Activated naive CD4-positive, alpha-beta T cell treated with anti-CD3 and anti-CD28 coated beads, Interleukin-2, amount 10 ng/mL, durations not matched to agents 7 days and 5 days (primary cell): ENCODE measurements at regions not wholly inside any gene's neighbourhood (a gene's known extent, or its start where the extent isn't known, plus 50 kb on each side); places are given as distances from the start of the nearest gene placed in this dataset.

Source experiments
- CTCF ChIA-PET: fragments of 350-600 bp; sonication (Branson Sonifier 250); formaldehyde crosslinking; loops from one replicate; lab custom pipeline; 2021; ENCODE audit warnings: antibody characterized with exemption; lab: Charles Lee
- DNase-seq: peaks from one replicate; pipeline ENCODE4 v3.0.0-alpha.2; 2020
- H3K27ac Mint-ChIP-seq: one replicate; pipeline ENCODE4 v1.8.0; 2021; ENCODE audit warnings: mild to moderate bottlenecking, moderate library complexity, mixed read lengths
- H3K27me3 Mint-ChIP-seq: one replicate; pipeline ENCODE4 v1.8.0; 2021; ENCODE audit warnings: mild to moderate bottlenecking, mixed read lengths
- H3K36me3 Mint-ChIP-seq: one replicate; pipeline ENCODE4 v1.8.0; 2021; ENCODE audit warnings: mixed read lengths
- H3K4me1 Mint-ChIP-seq: one replicate; pipeline ENCODE4 v1.8.0; 2021; ENCODE audit warnings: mixed read lengths
- H3K4me3 Mint-ChIP-seq: one replicate; pipeline ENCODE4 v1.8.0; 2021; ENCODE audit warnings: mild to moderate bottlenecking, moderate library complexity, mixed read lengths
- H3K9me3 Mint-ChIP-seq: one replicate; pipeline ENCODE4 v1.8.0; 2021; ENCODE audit warnings: mixed read lengths

- Mint-ChIP-seq H3K27me3 (peaks cover 11% of the 10 kb centered on the region), H3K4me1 (no peaks in the 10 kb centered on the region), H3K9me3 (no peaks in the 10 kb centered on the region), H3K4me3 (no peak overlapping the region), H3K36me3 (no peaks in the 10 kb centered on the region), H3K27ac (no peak overlapping the region)
- no peak for DNase-seq
- CTCF ChIA-PET: no interaction called here
Measured at GRCh38 chr6:130742131-130742681, 85.0 kb upstream of the SMLR1 start.

- H3K27me3 Mint-ChIP-seq: peaks cover 7% of the 10 kb centered on the region
- no peaks in the 10 kb centered on the region for H3K4me1 Mint-ChIP-seq
- H3K4me3 Mint-ChIP-seq: no peak overlapping the region
- H3K9me3 Mint-ChIP-seq: no peaks in the 10 kb centered on the region
- CTCF ChIA-PET: no interaction called here
- no peaks in the 10 kb centered on the region for H3K36me3 Mint-ChIP-seq
- H3K27ac Mint-ChIP-seq: no peak overlapping the region
- DNase-seq: no peak
Measured at GRCh38 chr6:130743175-130743574, 84.0 kb upstream of the SMLR1 start.

GRCh38 chr6:130744576-130745366, 82.4 kb upstream of the SMLR1 start:
- Mint-ChIP-seq H3K4me3 (no peak overlapping the region), H3K9me3 (peaks cover 3% of the 10 kb centered on the region), H3K36me3 (no peaks in the 10 kb centered on the region), H3K27ac (no peak overlapping the region), H3K27me3 (peaks cover 15% of the 10 kb centered on the region), H3K4me1 (no peaks in the 10 kb centered on the region)
- no peak for DNase-seq
- CTCF ChIA-PET: no interaction called here

- Mint-ChIP-seq H3K27ac (no peak overlapping the region), H3K9me3 (peaks cover 6% of the 10 kb centered on the region), H3K36me3 (no peaks in the 10 kb centered on the region), H3K4me1 (no peaks in the 10 kb centered on the region), H3K4me3 (no peak overlapping the region), H3K27me3 (peaks cover 8% of the 10 kb centered on the region)
- DNase-seq: no peak
- CTCF ChIA-PET: no interaction called here
Measured at GRCh38 chr6:130748041-130748440, 79.2 kb upstream of the SMLR1 start.

- DNase-seq: no peak
- peaks cover 8% of the 10 kb centered on the region for H3K27me3 Mint-ChIP-seq
- H3K9me3 Mint-ChIP-seq: peaks cover 6% of the 10 kb centered on the region
- CTCF ChIA-PET: interaction anchor here (1.5 kb wide), 1 partner anchor 51 kb away, joined by 5 read pairs; no protein-coding TSS in a partner anchor
- no peaks in the 10 kb centered on the region for H3K36me3 Mint-ChIP-seq
- H3K27ac Mint-ChIP-seq: no peak overlapping the region
- no peaks in the 10 kb centered on the region for H3K4me1 Mint-ChIP-seq
- no peak overlapping the region for H3K4me3 Mint-ChIP-seq
Measured at GRCh38 chr6:130749402-130749801, 77.8 kb upstream of the SMLR1 start.

- CTCF ChIA-PET: no interaction called here
- no peak for DNase-seq
- Mint-ChIP-seq H3K36me3 (no peaks in the 10 kb centered on the region), H3K27ac (no peak overlapping the region), H3K27me3 (peaks cover 14% of the 10 kb centered on the region), H3K9me3 (peaks cover 6% of the 10 kb centered on the region), H3K4me1 (no peaks in the 10 kb centered on the region), H3K4me3 (no peak overlapping the region)
Measured at GRCh38 chr6:130752267-130752666, 74.9 kb upstream of the SMLR1 start.

DNA sequence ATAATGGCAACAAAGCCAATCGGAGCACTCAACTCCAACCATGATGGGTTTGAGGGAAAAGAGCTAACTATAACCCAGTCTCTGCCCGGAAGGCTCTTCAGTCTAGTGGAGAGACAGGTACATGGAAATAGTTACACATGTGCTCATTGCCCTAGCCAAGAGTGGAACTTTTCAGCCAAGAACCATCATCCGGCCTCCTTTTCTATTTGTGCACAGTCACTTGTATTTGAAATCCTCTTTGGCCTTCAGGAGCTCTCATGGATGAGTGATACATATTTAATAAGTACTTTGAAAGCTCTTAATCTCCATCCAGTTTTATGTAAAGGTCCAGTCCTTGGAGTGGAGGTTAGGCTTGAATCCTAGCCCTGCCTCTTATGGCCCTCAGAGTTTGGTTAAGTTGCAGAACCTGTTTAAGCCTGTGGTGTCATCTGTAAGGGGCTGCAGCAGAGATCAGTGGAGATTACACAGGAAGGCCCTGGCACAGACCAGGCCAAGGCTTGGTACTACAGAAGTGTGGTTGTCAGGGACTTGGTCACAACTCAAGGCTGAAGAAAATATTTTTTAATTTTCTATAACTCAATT, 72.3 kb upstream of the SMLR1 start:
- H3K27ac Mint-ChIP-seq: no peak overlapping the region
- H3K4me1 Mint-ChIP-seq: peaks cover 6% of the 10 kb centered on the region
- H3K4me3 Mint-ChIP-seq: no peak overlapping the region
- peaks cover 6% of the 10 kb centered on the region for H3K27me3 Mint-ChIP-seq
- no peaks in the 10 kb centered on the region for H3K36me3 Mint-ChIP-seq
- H3K9me3 Mint-ChIP-seq: peaks cover 3% of the 10 kb centered on the region
- no peak for DNase-seq
- CTCF ChIA-PET: no interaction called here

DNA sequence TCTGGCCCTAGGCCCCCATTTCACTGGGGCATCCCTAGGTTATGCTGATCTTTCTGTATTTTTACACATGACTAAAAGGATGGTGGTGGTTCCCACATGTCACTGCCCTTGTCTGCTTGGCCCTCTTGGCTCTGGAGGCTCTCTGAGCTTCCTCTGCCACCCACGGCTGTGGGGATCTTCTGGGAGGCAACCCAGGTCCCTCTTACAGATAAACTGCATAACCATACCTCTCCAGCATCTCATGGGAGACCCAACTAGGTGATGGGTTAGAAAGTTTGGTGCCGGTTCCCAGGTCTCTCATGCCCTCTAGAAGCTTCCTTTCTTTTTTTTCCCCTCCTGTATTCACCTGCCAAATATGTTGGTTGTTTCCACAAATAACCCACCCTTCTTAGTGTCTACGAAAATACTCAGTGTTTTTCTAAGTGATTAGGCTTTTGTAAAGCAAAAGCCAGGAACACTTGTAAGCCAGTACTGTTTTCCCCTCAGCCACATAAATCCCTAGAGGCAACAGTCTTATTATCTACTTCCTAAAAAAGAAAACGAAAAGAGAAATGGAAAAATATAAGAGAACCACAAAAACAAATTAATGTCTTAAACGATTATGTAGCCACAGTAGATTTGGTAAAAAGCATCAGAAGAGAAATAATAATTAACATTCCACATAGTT, 71.7 kb upstream of the SMLR1 start:
- DNase-seq: no peak
- H3K27me3 Mint-ChIP-seq: peaks cover 6% of the 10 kb centered on the region
- no peak overlapping the region for H3K4me3 Mint-ChIP-seq
- no peak overlapping the region for H3K27ac Mint-ChIP-seq
- peaks cover 6% of the 10 kb centered on the region for H3K4me1 Mint-ChIP-seq
- CTCF ChIA-PET: no interaction called here
- peaks cover 4% of the 10 kb centered on the region for H3K9me3 Mint-ChIP-seq
- H3K36me3 Mint-ChIP-seq: no peaks in the 10 kb centered on the region

DNA sequence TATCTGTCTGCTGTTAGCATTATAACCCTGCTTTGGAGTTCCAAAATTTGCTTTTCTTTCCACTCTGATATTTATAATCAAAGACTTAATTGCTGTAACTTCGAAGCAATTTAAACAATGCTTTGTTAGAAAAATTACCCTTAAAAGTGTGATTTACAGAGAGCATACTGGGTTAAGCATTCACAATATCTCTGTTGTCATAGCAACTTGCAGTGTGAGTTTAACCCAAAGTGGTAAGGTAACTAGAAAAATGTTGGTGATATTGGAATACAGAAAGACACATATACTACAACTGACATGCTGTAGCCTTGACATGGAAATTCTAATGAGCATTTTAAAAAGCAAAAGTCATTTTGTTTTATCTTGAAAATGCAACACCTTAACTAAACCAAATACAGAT, 70.4 kb upstream of the SMLR1 start:
- Mint-ChIP-seq H3K4me3 (no peak overlapping the region), H3K36me3 (no peaks in the 10 kb centered on the region), H3K27ac (no peak overlapping the region), H3K9me3 (peaks cover 1% of the 10 kb centered on the region), H3K27me3 (peaks cover 6% of the 10 kb centered on the region), H3K4me1 (peaks cover 6% of the 10 kb centered on the region)
- CTCF ChIA-PET: interaction anchor here (0.8 to 0.9 kb wide), 2 partner anchors 433 to 463 kb away, joined by 3 read pairs; no protein-coding TSS in a partner anchor
- DNase-seq: no peak

DNA sequence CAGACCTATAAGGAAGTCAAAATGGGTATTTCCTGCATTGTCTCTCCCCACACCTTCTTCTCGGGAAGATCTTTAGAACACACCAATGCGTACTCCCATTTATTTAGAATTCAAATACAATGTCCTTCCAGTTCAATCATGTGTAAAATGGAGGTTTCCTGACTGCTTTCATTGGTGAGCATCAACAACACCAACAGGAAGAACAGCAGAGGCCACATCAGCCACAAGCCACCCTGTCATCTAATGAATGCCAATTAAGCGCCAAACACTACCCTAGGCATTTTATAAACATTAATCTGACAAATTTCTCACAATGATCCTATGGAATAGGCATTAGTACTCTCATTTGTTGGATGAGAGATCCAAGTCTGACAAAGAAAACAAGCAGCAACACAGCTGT, 68.4 kb upstream of the SMLR1 start:
- Mint-ChIP-seq H3K4me3 (no peak overlapping the region), H3K4me1 (peaks cover 6% of the 10 kb centered on the region), H3K27ac (no peak overlapping the region), H3K36me3 (no peaks in the 10 kb centered on the region), H3K9me3 (peaks cover 1% of the 10 kb centered on the region), H3K27me3 (peaks cover 6% of the 10 kb centered on the region)
- DNase-seq: no peak
- CTCF ChIA-PET: interaction anchor here (1.2 to 1.6 kb wide), 3 partner anchors 61 to 465 kb away, joined by 3 to 5 read pairs (median 4); no protein-coding TSS in a partner anchor

GRCh38 chr6:130760006-130760405, 67.2 kb upstream of the SMLR1 start:
- Mint-ChIP-seq H3K27ac (no peak overlapping the region), H3K4me3 (no peak overlapping the region), H3K4me1 (peaks cover 6% of the 10 kb centered on the region), H3K27me3 (peaks cover 5% of the 10 kb centered on the region), H3K36me3 (no peaks in the 10 kb centered on the region), H3K9me3 (peaks cover 1% of the 10 kb centered on the region)
- CTCF ChIA-PET: interaction anchor here (0.7 to 1.7 kb wide), 4 partner anchors 16 to 514 kb away, joined by 3 to 4 read pairs (median 3); no protein-coding TSS in a partner anchor
- DNase-seq: no peak

GRCh38 chr6:130761286-130761685, 65.9 kb upstream of the SMLR1 start:
- CTCF ChIA-PET: interaction anchor here (1.7 kb wide), 1 partner anchor 15 kb away, joined by 4 read pairs; no protein-coding TSS in a partner anchor
- Mint-ChIP-seq H3K9me3 (peaks cover 1% of the 10 kb centered on the region), H3K4me1 (peaks cover 6% of the 10 kb centered on the region), H3K27me3 (no peaks in the 10 kb centered on the region), H3K36me3 (no peaks in the 10 kb centered on the region), H3K27ac (no peak overlapping the region), H3K4me3 (no peak overlapping the region)
- no peak for DNase-seq

GRCh38 chr6:130765181-130765727, 62.0 kb upstream of the SMLR1 start:
- H3K27me3 Mint-ChIP-seq: no peaks in the 10 kb centered on the region
- CTCF ChIA-PET: no interaction called here
- no peaks in the 10 kb centered on the region for H3K9me3 Mint-ChIP-seq
- no peak overlapping the region for H3K4me3 Mint-ChIP-seq
- H3K4me1 Mint-ChIP-seq: no peaks in the 10 kb centered on the region
- no peaks in the 10 kb centered on the region for H3K36me3 Mint-ChIP-seq
- no peak overlapping the region for H3K27ac Mint-ChIP-seq
- no peak for DNase-seq
